ENCODE measurements at regions not wholly inside any gene's neighbourhood (a gene's known extent, or its start where the extent isn't known, plus 50 kb on each side); places are given as distances from the start of the nearest gene placed in this dataset.

DNA sequence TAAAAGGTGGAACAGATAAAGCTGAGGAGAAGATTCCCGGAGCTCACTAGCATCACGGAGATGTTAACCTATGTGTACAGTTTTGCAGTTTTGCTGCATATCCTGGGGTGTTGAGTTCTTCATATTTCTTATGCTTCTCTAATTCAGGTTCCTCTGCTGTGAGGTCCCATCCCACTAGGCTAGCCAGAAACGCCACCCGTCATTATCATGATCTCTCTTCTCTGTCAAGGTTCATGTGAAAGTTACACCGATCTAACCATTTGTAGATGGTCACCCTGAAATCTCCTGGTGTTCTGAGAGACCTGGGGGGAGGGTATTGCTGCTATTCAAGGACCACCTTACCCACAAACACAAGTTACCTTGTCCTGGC is 136.3 kb downstream of the CCDC71L start:
- in situ Hi-C loops (cut with HindIII; ENCODE audit: low sequenced_read_pairs): no loop called here
- no peak overlapping the region for H3K4me3 ChIP-seq (ENCODE audit: low read depth, low read length)
- TF ChIP-seq, protein P1, sequence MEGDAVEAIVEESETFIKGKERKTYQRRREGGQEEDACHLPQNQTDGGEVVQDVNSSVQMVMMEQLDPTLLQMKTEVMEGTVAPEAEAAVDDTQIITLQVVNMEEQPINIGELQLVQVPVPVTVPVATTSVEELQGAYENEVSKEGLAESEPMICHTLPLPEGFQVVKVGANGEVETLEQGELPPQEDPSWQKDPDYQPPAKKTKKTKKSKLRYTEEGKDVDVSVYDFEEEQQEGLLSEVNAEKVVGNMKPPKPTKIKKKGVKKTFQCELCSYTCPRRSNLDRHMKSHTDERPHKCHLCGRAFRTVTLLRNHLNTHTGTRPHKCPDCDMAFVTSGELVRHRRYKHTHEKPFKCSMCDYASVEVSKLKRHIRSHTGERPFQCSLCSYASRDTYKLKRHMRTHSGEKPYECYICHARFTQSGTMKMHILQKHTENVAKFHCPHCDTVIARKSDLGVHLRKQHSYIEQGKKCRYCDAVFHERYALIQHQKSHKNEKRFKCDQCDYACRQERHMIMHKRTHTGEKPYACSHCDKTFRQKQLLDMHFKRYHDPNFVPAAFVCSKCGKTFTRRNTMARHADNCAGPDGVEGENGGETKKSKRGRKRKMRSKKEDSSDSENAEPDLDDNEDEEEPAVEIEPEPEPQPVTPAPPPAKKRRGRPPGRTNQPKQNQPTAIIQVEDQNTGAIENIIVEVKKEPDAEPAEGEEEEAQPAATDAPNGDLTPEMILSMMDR (IDR thresholded peaks at IDR 0.05; ENCODE audit: low read depth, low read length): no peak
- DNase-seq (ENCODE audit: low read depth, low spot score): no peak

DNA sequence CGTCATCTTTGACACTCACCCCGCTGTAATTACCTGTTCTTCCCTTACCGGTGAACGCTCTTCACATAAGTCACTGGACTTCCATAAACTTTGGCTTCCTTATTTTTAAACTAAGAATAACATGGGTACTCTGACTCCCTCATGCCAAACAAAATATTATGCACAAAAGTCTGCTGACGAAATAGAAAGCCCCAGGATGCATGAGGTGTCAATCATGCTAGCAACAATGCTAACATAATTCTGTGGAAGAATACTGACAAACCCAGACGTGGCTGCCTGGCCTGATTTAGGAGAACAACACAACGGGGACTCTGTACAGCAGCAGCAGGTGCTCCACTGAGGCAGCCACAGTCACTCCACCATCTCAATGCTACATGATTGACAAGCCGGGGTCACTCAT is 137.5 kb downstream of the CCDC71L start:
- in situ Hi-C loops (cut with HindIII; ENCODE audit: low sequenced_read_pairs): no loop called here
- H3K4me3 ChIP-seq (ENCODE audit: low read depth, low read length): no peak overlapping the region
- no peak for DNase-seq (ENCODE audit: low read depth, low spot score)
- TF ChIP-seq, protein P1 (IDR thresholded peaks at IDR 0.05; ENCODE audit: low read depth, low read length): no peak

DNA sequence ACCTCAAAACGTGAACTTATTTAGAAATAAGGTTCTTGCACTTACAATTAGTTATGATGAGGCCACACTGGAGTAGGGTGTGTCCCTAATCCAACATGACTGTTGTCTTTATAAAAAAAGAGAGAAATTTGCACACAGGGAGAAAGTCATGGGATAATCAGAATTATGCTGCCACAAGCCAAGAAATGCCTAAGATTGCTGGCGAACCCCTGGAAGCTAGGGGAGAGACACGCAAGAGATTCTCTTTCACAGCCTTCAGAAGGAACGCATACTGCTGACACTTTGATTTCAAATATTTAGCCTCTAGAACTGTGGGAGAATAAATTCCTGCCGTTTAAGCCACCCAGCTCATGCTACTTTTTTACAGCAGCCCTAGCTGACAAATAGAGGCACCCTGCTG is 138.3 kb downstream of the CCDC71L start:
- in situ Hi-C loops (cut with HindIII; ENCODE audit: low sequenced_read_pairs): no loop called here

DNA sequence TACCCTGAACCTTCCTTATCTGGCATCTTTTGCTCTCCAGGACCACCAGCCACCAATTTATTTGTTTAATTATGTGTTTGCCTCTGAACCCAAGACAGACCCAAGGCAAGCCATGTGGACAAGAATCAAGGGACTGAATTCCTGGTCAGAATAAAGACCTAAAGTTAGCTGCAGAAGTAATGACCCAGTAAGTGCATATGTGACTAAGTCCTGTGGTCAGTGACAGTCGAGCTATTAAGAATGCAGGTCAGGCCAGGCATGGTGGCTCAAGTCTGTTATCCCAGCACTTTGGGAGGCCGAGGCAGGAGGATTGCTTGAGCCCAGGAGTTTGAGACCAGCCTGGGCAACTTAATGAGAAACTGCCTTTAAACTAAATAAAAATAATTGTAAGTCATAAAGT is 139.4 kb downstream of the CCDC71L start:
- H3K4me3 ChIP-seq (ENCODE audit: low read depth, low read length): no peak overlapping the region

More for the DNA sequence above, 138.3 kb downstream of the CCDC71L start:
- TF ChIP-seq, protein P1 (IDR thresholded peaks at IDR 0.05; ENCODE audit: low read depth, low read length): no peak
- H3K4me3 ChIP-seq (ENCODE audit: low read depth, low read length): no peak overlapping the region
- DNase-seq (ENCODE audit: low read depth, low spot score): no peak

DNA sequence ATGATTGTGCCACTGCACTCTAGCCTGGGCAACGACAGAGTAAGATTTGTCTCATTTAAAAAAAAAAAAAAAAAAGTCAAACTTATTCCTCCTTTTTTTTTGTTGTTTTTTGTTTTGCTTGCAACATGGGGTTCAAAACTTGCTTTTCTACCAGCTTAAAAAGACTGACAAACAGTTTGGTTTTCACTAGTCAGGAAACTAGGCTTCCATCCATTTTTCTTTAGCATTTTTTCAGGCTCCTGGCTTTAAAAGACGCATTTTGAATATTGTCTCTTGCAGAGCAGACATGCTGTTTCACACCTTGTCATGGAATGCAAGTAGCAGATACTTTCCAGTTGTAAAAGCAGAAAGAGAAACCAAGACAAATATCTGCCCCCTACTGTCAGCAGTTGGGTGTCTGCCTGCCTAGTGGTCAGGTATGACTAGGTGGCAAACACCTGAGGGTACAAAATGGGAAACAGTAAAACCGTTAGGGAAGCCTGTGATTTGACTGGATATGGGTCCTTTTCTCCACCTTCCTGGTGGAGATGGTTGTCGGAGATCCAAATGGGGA is 139.9 kb downstream of the CCDC71L start:
- in situ Hi-C loops (cut with HindIII; ENCODE audit: low sequenced_read_pairs): no loop called here
- no peak for DNase-seq (ENCODE audit: low read depth, low spot score)
- TF ChIP-seq, protein P1 (IDR thresholded peaks at IDR 0.05; ENCODE audit: low read depth, low read length): no peak
- H3K4me3 ChIP-seq (ENCODE audit: low read depth, low read length): no peak overlapping the region

More for the DNA sequence above, 139.4 kb downstream of the CCDC71L start:
- no peak for DNase-seq (ENCODE audit: low read depth, low spot score)
- in situ Hi-C loops (cut with HindIII; ENCODE audit: low sequenced_read_pairs): no loop called here
- TF ChIP-seq, protein P1 (IDR thresholded peaks at IDR 0.05; ENCODE audit: low read depth, low read length): no peak

DNA sequence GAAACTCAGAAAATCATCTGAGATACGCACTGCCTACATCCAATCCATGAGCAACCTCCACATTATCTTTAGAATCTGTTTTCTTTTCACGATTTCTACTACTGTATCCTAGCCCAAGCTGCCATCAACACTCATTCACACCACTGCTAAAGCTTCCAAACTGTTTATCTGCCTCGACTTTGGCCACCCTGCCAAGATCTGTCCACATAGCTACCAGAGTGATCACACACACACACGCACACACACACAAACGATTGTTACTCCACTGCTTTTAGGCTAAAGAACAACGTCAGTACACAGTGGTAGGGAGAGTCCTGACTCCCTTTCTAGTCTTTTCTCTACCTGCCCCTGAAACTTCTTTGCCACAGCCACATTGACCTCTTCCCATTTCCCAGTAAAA is 142.0 kb downstream of the CCDC71L start:
- TF ChIP-seq, protein P1 (IDR thresholded peaks at IDR 0.05; ENCODE audit: low read depth, low read length): no peak
- in situ Hi-C loops (cut with HindIII; ENCODE audit: low sequenced_read_pairs): no loop called here
- DNase-seq (ENCODE audit: low read depth, low spot score): no peak
- H3K4me3 ChIP-seq (ENCODE audit: low read depth, low read length): no peak overlapping the region

DNA sequence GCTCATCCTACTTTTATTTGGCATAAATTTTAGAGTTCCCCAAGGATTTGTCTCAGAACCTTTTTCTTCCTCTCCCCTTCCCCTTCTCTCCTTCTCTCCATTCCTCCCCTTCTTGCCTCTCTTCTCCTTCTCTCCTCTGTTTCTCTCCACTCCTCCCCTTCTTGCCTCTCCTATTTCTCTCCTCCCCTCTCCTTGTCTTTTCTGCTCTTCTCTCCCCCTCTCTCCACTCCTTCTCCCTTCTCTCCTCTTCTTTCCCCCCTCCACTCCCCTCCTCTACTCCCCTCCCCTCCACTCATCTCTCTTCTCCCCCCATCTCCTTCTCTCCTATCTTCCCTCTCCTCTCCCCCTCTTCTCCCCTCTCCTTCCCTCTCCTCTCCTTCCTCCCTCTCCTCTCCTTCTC is 142.7 kb downstream of the CCDC71L start:
- no peak for DNase-seq (ENCODE audit: low read depth, low spot score)
- TF ChIP-seq, protein P1 (IDR thresholded peaks at IDR 0.05; ENCODE audit: low read depth, low read length): no peak
- H3K4me3 ChIP-seq (ENCODE audit: low read depth, low read length): no peak overlapping the region
- in situ Hi-C loops (cut with HindIII; ENCODE audit: low sequenced_read_pairs): no loop called here
